Gastroesophageal sphincter (tissue), 3 donors: ENCODE measurements at regions not wholly inside any gene's neighbourhood (a gene's known extent, or its start where the extent isn't known, plus 50 kb on each side); places are given as distances from the start of the nearest gene placed in this dataset.

Source experiments
- EP300 ChIP-seq: sonication (generic); formaldehyde crosslinking; IDR thresholded peaks from one replicate; pipeline ENCODE4 v1.6.1; 2017; ENCODE audit warnings: antibody characterized with exemption, mild to moderate bottlenecking
- POLR2A ChIP-seq, 2 donors: fragments of 450-650 bp; IDR thresholded peaks; one replicate each; pipeline ENCODE4 v1.6.1; 2017; ENCODE audit warnings: antibody characterized with exemption in 2 of 2, mild to moderate bottlenecking in 2 of 2, moderate library complexity in 1 of 2
- POLR2AphosphoS5 ChIP-seq: sonication (generic); formaldehyde crosslinking; IDR thresholded peaks from one replicate; pipeline ENCODE4 v1.6.1; 2017; ENCODE audit warnings: antibody characterized with exemption
- TF ChIP-seq, protein P1 (sequence below), 4 experiments: fragments of 200-600 bp in 2 of 4; fragments of 450-650 bp in 2 of 4; sonication (generic) in 1 of 4; IDR thresholded peaks; one replicate each; pipeline ENCODE4 v1.5.1; 2017 to 2019; ENCODE audit warnings: antibody characterized with exemption in 4 of 4, mild to moderate bottlenecking in 2 of 4, moderate library complexity in 2 of 4

GRCh38 chr2:200092235-200092634 lies 136.9 kb downstream of the MAIP1 start:
- TF ChIP-seq POLR2A (IDR thresholded peaks at IDR 0.05) (no peak), EP300 (no peak), POLR2AphosphoS5 (no peak)
- TF ChIP-seq, protein P1, sequence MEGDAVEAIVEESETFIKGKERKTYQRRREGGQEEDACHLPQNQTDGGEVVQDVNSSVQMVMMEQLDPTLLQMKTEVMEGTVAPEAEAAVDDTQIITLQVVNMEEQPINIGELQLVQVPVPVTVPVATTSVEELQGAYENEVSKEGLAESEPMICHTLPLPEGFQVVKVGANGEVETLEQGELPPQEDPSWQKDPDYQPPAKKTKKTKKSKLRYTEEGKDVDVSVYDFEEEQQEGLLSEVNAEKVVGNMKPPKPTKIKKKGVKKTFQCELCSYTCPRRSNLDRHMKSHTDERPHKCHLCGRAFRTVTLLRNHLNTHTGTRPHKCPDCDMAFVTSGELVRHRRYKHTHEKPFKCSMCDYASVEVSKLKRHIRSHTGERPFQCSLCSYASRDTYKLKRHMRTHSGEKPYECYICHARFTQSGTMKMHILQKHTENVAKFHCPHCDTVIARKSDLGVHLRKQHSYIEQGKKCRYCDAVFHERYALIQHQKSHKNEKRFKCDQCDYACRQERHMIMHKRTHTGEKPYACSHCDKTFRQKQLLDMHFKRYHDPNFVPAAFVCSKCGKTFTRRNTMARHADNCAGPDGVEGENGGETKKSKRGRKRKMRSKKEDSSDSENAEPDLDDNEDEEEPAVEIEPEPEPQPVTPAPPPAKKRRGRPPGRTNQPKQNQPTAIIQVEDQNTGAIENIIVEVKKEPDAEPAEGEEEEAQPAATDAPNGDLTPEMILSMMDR (IDR thresholded peaks at IDR 0.05) = no peak
